NCI-H82 treated with DMSO at 0.1 percent for 48 hours (cell line): ENCODE measurements at regions not wholly inside any gene's neighbourhood (a gene's known extent, or its start where the extent isn't known, plus 50 kb on each side); places are given as distances from the start of the nearest gene placed in this dataset.
"Not testable (repeated sequence)": the region's sequence is repeated elsewhere in the genome, so short reads cannot be mapped to it uniquely, and the experiment has no call there.

Experiments used
- DNase-seq: peaks from one replicate; lab custom pipeline; 2025; ENCODE audit not compliant: unreplicated experiment; lab: John Stamatoyannopoulos, UW

GRCh38 chr13:84129966-84130365 lies 247.7 kb upstream of the SLITRK1 start:
- DNase-seq: peak; percentile 6

GRCh38 chr13:84127597-84128128 lies 245.4 kb upstream of the SLITRK1 start:
- DNase-seq: no peak

- DNase-seq: no peak
Observed at GRCh38 chr13:84126671-84127171, 244.4 kb upstream of the SLITRK1 start.

- no peak for DNase-seq
Observed at GRCh38 chr13:84121456-84121855, 239.2 kb upstream of the SLITRK1 start.

GRCh38 chr13:84118839-84119409 lies 236.7 kb upstream of the SLITRK1 start:
- DNase-seq: peak; percentile 20

- DNase-seq: no peak
Observed at GRCh38 chr13:84098273-84098672, 216.0 kb upstream of the SLITRK1 start.

GRCh38 chr13:84097148-84097547 lies 214.9 kb upstream of the SLITRK1 start:
- DNase-seq: no peak

GRCh38 chr13:84096216-84096615 lies 213.9 kb upstream of the SLITRK1 start:
- DNase-seq: no peak

- DNase-seq: no peak
Observed at GRCh38 chr13:84088996-84089395, 206.7 kb upstream of the SLITRK1 start.

GRCh38 chr13:84086847-84087162 lies 204.5 kb upstream of the SLITRK1 start:
- DNase-seq: no peak

GRCh38 chr13:84086098-84086846 lies 204.0 kb upstream of the SLITRK1 start:
- not testable (repeated sequence) for DNase-seq

- no peak for DNase-seq
Observed at GRCh38 chr13:84082462-84082861, 200.2 kb upstream of the SLITRK1 start.

GRCh38 chr13:84080748-84081530 lies 198.7 kb upstream of the SLITRK1 start:
- DNase-seq: no peak

GRCh38 chr13:84077271-84077670 lies 195.0 kb upstream of the SLITRK1 start:
- no peak for DNase-seq

- DNase-seq: no peak
Observed at GRCh38 chr13:84076280-84076679, 194.0 kb upstream of the SLITRK1 start.

GRCh38 chr13:84050536-84050935 lies 168.3 kb upstream of the SLITRK1 start:
- no peak for DNase-seq

GRCh38 chr13:84049443-84050219 lies 167.4 kb upstream of the SLITRK1 start:
- DNase-seq: no peak

- no peak for DNase-seq
Observed at GRCh38 chr13:84044805-84045204, 162.5 kb upstream of the SLITRK1 start.

- no peak for DNase-seq
Observed at GRCh38 chr13:84038001-84038400, 155.7 kb upstream of the SLITRK1 start.

GRCh38 chr13:84032116-84032515 lies 149.8 kb upstream of the SLITRK1 start:
- no peak for DNase-seq

- no peak for DNase-seq
Observed at GRCh38 chr13:84031120-84031519, 148.8 kb upstream of the SLITRK1 start.
